OCI-LY7 (cell line): ENCODE measurements at regions not wholly inside any gene's neighbourhood (a gene's known extent, or its start where the extent isn't known, plus 50 kb on each side); places are given as distances from the start of the nearest gene placed in this dataset.

Experiments
- EZH2phosphoT487 ChIP-seq: fragments of 200-600 bp; sonication (generic); IDR thresholded peaks from 2 replicates; pipeline ENCODE4 v1.6.1; 2018; ENCODE audit warnings: low read depth, borderline replicate concordance, mild to moderate bottlenecking, mixed run types, antibody characterized with exemption, low read length, moderate library complexity, mixed read lengths
- TF ChIP-seq, protein P1 (sequence below): fragments of 200-600 bp; sonication (generic); conservative IDR thresholded peaks from 2 replicates; pipeline ENCODE4 v1.5.1; 2014; ENCODE audit warnings: mild to moderate bottlenecking, antibody characterized with exemption, low read length, moderate library complexity, mixed read lengths

- TF ChIP-seq EZH2phosphoT487, result no peak
- TF ChIP-seq, protein P1, sequence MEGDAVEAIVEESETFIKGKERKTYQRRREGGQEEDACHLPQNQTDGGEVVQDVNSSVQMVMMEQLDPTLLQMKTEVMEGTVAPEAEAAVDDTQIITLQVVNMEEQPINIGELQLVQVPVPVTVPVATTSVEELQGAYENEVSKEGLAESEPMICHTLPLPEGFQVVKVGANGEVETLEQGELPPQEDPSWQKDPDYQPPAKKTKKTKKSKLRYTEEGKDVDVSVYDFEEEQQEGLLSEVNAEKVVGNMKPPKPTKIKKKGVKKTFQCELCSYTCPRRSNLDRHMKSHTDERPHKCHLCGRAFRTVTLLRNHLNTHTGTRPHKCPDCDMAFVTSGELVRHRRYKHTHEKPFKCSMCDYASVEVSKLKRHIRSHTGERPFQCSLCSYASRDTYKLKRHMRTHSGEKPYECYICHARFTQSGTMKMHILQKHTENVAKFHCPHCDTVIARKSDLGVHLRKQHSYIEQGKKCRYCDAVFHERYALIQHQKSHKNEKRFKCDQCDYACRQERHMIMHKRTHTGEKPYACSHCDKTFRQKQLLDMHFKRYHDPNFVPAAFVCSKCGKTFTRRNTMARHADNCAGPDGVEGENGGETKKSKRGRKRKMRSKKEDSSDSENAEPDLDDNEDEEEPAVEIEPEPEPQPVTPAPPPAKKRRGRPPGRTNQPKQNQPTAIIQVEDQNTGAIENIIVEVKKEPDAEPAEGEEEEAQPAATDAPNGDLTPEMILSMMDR, result no peak
Measured at GRCh38 chr2:220894069-220894468, 678.0 kb downstream of the EPHA4 start.
